Breast epithelium (tissue), 3 donors: ENCODE measurements at regions not wholly inside any gene's neighbourhood (a gene's known extent, or its start where the extent isn't known, plus 50 kb on each side); places are given as distances from the start of the nearest gene placed in this dataset.

Source experiments
- CTCF ChIP-seq, 3 donors: fragments of 450-650 bp; IDR thresholded peaks; one replicate each; pipeline ENCODE4 v1.5.1; 2016 to 2017; ENCODE audit warnings: antibody characterized with exemption in 3 of 3, mild to moderate bottlenecking in 3 of 3, moderate library complexity in 3 of 3
- POLR2A ChIP-seq: fragments of 450-650 bp; IDR thresholded peaks from one replicate; pipeline ENCODE4 v1.6.1; 2016; ENCODE audit warnings: antibody characterized with exemption, mild to moderate bottlenecking, moderate library complexity

DNA sequence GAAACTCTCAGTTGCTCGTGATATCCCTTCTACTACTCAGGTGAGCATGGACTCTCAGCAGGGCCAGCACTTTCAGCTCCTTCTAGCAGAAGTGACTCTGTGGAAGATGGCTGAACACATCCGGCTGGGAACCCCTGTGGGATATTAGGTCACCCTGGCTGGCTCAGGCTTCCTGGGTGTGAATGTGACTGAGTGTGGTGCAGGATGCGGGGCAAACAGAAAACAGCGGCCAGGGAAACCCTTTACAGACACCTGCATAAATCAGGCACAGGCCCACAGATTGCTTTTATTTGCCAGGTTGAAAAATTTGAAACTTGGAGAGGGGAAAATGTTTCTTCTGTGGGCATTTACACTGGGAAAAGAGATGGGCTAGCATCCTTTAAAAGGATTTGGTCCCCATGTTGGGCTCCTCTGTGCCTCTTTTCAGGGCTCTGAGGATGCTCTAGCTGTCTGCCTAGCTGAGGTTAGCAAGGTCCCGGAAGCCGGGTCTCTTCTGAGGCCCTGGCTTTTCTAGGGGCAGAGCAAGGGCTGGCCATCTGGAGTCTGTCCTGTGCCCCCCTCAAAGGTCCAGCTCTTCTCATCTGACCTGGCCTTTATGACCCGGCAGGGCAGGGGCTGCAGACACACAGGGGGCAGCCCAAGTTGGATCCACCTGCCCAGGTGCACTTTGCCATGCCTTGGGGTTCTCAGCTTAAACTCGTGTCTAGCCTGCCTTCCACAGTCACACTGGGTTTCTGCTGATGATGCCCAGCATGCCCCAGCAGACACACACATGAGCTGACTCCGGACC is 243.0 kb downstream of the SIPA1L2 start:
- no peak for TF ChIP-seq CTCF (IDR thresholded peaks at IDR 0.05)
- TF ChIP-seq POLR2A: no peak
